Stromal cell of bone marrow (primary cell): ENCODE measurements at regions not wholly inside any gene's neighbourhood (a gene's known extent, or its start where the extent isn't known, plus 50 kb on each side); places are given as distances from the start of the nearest gene placed in this dataset.
A peak's percentile ranks its signal among the peaks of the same experiment; 100 is the strongest.
"Not testable (repeated sequence)": the region's sequence is repeated elsewhere in the genome, so short reads cannot be mapped to it uniquely, and the experiment has no call there.

ENCODE experiments used
- DNase-seq: peaks from one replicate; pipeline ENCODE4 v3.0.0-alpha.2; 2012; ENCODE audit warnings: low read depth

DNA sequence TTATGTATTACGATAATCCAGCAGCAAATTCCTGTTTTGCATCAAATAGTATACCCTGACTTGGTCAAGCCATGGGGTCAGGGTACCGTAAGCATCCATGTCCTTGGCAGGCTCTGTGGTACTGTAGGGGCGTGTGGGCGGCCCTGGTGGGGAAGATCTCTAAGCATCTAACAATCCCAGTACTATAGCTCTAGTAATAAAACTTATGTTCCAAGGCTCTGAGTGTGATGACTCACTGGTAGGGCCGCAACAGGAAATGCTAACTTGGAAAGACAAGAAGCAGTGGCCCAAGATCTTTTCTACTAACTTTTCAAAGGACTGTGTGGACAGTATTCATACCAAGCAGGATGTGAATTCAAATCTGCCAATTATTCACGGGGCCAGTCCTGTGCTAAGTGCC, 63.8 kb downstream of the CLEC18A start:
- DNase-seq: not testable (repeated sequence)

DNA sequence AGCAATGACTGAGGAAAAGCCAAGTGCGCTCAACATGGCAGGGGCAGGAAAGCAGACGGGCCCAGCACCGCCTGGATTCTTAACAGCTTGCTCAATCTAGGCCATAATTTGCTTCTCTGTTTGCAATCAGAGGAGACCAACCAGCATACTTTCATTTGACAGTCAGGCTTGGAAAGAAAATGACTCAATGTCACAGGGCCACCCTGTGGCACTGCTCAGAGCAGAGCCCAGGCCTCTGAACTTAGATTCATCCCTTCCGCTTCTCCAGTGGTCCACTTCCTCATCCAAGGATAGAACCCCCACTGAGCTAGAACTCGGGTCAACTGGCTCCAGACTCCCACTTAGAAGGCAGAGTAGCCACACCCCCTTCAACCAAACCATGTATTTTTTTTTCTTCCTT, 65.6 kb downstream of the CLEC18A start:
- DNase-seq: not testable (repeated sequence)

- DNase-seq: no peak
Observed at GRCh38 chr16:70018254-70018653, 67.1 kb downstream of the CLEC18A start.

- DNase-seq: not testable (repeated sequence)
Observed at GRCh38 chr16:70023207-70023606, 72.1 kb downstream of the CLEC18A start.

DNA sequence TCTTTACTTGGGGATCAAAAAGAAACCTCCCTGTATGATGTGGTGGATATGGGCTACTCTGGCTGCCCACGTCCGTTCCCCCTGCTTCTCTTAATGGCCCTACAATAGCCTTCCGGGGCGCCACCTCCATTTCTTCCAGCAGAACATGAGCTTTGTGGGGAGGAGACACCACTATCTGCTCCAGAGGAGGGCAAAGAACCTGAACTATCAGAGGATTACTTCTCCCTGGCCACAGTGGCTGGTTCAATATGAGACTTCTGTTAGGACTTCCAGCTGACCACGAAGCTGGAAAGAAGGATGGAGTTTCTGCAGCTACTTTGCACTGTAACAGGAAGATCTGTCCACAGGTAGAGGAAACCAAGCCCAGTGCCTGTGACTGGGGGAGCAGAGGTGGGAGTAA, 72.8 kb downstream of the CLEC18A start:
- DNase-seq: not testable (repeated sequence)

- peak; percentile 78 for DNase-seq
Observed at GRCh38 chr16:70026165-70026854, 75.2 kb downstream of the CLEC18A start.

- not testable (repeated sequence) for DNase-seq
Observed at GRCh38 chr16:70032906-70033305, 81.2 kb upstream of the PDPR start.

DNA sequence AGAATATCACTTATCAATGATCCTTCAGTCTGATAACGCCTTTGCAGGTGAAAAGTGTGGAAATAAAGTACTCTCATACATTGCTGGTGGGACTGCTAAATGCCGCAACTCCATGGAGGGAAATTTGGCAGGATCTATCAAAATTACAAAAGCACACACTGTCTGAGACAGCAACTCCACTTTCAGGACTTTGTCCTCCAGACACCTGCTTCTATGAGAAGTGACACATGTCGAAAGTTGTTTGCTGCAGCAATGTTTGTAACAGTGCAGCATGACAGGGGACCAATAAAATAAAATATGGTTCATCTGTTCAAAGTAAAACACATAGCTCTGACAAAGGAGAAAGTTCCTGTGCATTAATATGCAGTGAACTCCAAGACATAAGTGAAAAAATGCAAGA, 76.2 kb upstream of the PDPR start:
- not testable (repeated sequence) for DNase-seq

DNA sequence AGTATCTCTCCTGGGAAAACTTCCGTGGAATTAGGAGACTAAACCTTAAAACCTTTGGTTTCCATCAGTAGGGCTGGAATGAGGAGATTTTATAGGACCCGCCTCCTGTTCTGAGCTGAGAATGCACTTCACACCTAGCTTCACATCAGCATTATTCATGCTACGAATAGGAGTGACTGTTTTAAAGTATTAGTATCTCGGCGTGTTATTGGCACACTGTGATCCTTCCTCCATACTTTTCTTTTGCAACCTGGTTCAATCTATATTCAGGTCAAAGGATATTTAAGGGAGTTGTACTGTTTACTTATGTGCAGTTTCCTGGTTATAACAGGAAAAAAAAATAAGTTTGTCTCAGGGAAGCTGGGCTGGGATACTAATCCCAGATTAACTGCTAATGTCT, 73.6 kb upstream of the PDPR start:
- DNase-seq: not testable (repeated sequence)

DNA sequence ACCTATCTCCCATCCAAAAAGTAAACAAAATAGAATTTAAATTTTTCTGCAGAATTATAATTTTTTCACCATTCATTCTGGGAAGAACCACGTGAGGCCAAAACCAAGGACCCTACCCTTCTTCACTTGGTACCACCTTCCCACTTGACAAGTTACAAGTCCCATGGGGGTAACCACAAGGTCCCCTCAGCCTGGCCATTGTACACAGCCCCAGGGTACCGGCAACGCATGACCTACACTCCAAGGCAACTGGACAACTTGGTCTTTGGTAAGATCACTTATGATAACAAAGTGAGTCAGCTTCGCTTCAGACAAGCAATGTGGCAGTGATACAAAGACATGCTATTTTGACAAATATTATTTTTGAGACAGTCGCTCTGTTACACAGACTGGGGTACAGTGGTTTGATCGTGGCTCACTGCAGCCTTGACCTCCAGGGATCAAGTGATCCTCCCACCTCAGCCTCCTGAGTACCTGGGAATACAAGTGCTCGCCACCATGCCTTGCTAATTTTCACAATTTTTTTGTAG, 70.5 kb upstream of the PDPR start:
- not testable (repeated sequence) for DNase-seq

GRCh38 chr16:70046560-70046959, 67.6 kb upstream of the PDPR start:
- not testable (repeated sequence) for DNase-seq

- not testable (repeated sequence) for DNase-seq
Observed at GRCh38 chr16:70048083-70048482, 66.0 kb upstream of the PDPR start.

- DNase-seq: not testable (repeated sequence)
Observed at GRCh38 chr16:70058056-70058455, 56.1 kb upstream of the PDPR start.

DNA sequence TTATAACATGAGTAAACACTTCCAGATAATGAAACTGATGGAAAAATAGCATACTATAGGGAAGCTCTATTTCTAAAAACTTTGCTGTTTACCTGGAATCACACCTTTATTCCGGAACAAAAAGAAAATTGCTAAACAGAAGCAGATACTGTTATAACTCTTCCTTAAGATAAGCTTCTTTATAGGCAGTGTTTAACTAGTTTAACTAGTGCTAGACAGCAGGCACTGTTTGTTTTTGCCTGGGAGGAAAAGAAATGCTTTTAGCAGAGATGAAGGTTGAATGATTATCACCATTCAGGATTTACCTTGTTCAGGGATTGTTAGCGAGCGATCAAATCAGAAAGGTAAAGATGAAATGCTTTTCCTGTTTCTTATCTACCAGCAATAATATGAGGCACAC, 54.7 kb upstream of the PDPR start:
- DNase-seq: not testable (repeated sequence)

DNA sequence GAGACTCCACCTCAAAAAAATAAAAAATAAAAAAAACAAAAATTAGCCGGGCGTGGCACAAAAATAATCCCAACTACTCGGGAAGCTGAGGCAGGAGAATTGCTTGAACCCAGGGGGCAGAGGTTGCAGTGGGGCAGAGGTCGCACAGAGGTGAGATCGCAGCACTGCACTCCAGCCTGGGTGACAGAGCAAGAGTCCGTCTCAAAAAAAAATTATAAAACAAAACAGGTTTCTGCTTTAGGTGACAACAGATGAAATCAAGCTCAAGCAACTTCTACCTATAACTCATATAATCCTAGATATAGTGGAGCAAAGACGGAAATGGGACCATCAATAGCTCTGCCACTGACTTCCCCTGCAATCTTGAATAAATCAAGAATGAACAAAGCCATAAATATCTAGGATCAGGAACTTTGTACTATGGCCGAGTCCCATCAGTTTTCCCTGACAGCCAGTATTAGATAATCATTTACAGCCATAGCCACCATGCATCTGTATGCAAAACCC, 53.6 kb upstream of the PDPR start:
- not testable (repeated sequence) for DNase-seq

DNA sequence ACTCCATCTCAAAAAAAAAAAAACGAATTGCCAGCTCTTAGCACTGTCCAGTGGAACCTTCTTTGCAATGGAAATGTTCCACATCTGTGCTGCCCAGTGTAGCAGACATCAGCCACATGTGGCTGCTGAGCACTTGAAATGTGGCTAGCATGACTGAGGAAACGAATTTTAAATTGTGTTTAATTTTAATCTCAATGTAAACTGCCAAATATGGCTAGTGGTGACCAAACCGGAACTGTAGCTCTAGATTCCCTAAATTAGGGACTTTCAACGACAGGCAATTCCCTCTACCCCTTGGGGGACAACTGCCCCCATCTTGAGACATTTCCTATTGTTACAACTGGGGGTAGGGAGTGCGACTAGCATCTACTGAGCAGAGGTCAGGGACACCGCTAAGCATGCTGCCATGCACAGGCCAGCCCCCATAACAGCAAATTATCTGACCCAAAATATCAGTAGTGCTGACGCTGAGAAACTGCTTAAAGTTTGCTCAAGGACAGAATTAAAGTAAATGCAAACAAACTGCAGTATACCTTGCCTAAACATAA, 52.4 kb upstream of the PDPR start:
- not testable (repeated sequence) for DNase-seq

- DNase-seq: not testable (repeated sequence)
Observed at GRCh38 chr16:70062947-70063346, 51.2 kb upstream of the PDPR start.
